Activated CD4-positive, alpha-beta memory T cell treated with anti-CD3 and anti-CD28 coated beads for 36 hours (primary cell): ENCODE measurements at regions not wholly inside any gene's neighbourhood (a gene's known extent, or its start where the extent isn't known, plus 50 kb on each side); places are given as distances from the start of the nearest gene placed in this dataset.

Experiments used
- CTCF ChIA-PET: fragments of 350-600 bp; sonication (Branson Sonifier 250); formaldehyde crosslinking; loops from one replicate; lab custom pipeline; 2021; ENCODE audit warnings: antibody characterized with exemption, inconsistent platforms; lab: Charles Lee
- POLR2A ChIA-PET: fragments of 350-600 bp; sonication (Branson Sonifier 250); formaldehyde crosslinking; loops from one replicate; lab custom pipeline; 2021; ENCODE audit warnings: antibody characterized with exemption; lab: Charles Lee
- DNase-seq: peaks from one replicate; pipeline ENCODE4 v3.0.0-alpha.2; 2020
- H3K27ac Mint-ChIP-seq: one replicate; pipeline ENCODE4 v1.8.0; 2021; ENCODE audit warnings: mixed read lengths
- H3K27me3 Mint-ChIP-seq: one replicate; pipeline ENCODE4 v1.8.0; 2021; ENCODE audit warnings: mixed read lengths
- H3K36me3 Mint-ChIP-seq: one replicate; pipeline ENCODE4 v1.8.0; 2021; ENCODE audit warnings: mixed read lengths
- H3K4me1 Mint-ChIP-seq: one replicate; pipeline ENCODE4 v1.8.0; 2021; ENCODE audit warnings: low read depth, mixed read lengths
- H3K4me3 Mint-ChIP-seq: one replicate; pipeline ENCODE4 v1.8.0; 2021; ENCODE audit warnings: mild to moderate bottlenecking, mixed read lengths
- H3K9me3 Mint-ChIP-seq: one replicate; pipeline ENCODE4 v1.8.0; 2021; ENCODE audit warnings: mixed read lengths
- intact Hi-C: fragments of 100-400 bp; cut with micrococcal nuclease; formaldehyde crosslinking; loops from one replicate; pipeline ENCODE4 v1.15.1; 2023

DNA sequence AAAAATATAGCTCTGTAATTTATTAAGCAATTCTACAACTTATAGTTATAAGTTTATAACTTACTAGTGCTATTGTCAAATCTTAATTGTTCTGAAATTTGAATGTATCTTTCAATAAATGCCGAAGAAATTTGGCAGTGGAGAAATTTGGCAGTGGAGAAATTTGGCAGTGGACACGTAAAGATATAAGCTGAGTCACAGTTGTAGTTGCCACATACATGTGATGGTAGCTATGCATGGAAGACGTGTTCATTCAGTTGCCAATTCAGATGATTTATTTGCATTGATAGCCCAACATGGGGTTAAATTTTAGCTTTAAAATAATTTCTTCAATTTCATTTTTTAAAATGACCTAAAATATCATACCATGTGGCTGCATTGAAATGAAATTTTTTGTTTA is 127.8 kb upstream of the NR4A3 start:
- no peak overlapping the region for H3K27ac Mint-ChIP-seq
- no peaks in the 10 kb centered on the region for H3K4me1 Mint-ChIP-seq
- H3K27me3 Mint-ChIP-seq, result peaks cover 5% of the 10 kb centered on the region
- ChIA-PET CTCF (interaction anchor here (1.0 kb wide), 1 partner anchor 16 kb away, joined by 3 read pairs; no protein-coding TSS in a partner anchor), POLR2A (no interaction called here)
- no peak for DNase-seq
- H3K9me3 Mint-ChIP-seq, result peaks cover 2% of the 10 kb centered on the region
- H3K4me3 Mint-ChIP-seq, result no peak overlapping the region
- no peaks in the 10 kb centered on the region for H3K36me3 Mint-ChIP-seq
- intact Hi-C loops, result no loop called here

- Mint-ChIP-seq H3K27me3 (peaks cover 5% of the 10 kb centered on the region), H3K27ac (no peak overlapping the region), H3K9me3 (peaks cover 2% of the 10 kb centered on the region), H3K36me3 (no peaks in the 10 kb centered on the region), H3K4me1 (no peaks in the 10 kb centered on the region), H3K4me3 (no peak overlapping the region)
- DNase-seq, result no peak
- ChIA-PET CTCF (no interaction called here), POLR2A (no interaction called here)
- intact Hi-C loops, result no loop called here
Measured at GRCh38 chr9:99694393-99694792, 127.3 kb upstream of the NR4A3 start.

GRCh38 chr9:99699396-99699795 is 122.3 kb upstream of the NR4A3 start:
- POLR2A ChIA-PET, result no interaction called here
- no peak overlapping the region for H3K27ac Mint-ChIP-seq
- intact Hi-C loops, result no loop called here
- CTCF ChIA-PET, result no interaction called here
- H3K4me3 Mint-ChIP-seq, result no peak overlapping the region
- H3K4me1 Mint-ChIP-seq, result no peaks in the 10 kb centered on the region
- peaks cover 2% of the 10 kb centered on the region for H3K9me3 Mint-ChIP-seq
- no peaks in the 10 kb centered on the region for H3K36me3 Mint-ChIP-seq
- peaks cover 3% of the 10 kb centered on the region for H3K27me3 Mint-ChIP-seq
- DNase-seq, result no peak

GRCh38 chr9:99712214-99712613 is 109.5 kb upstream of the NR4A3 start:
- no peak for DNase-seq
- intact Hi-C loops, result no loop called here
- H3K27ac Mint-ChIP-seq, result no peak overlapping the region
- no peaks in the 10 kb centered on the region for H3K9me3 Mint-ChIP-seq
- no peak overlapping the region for H3K4me3 Mint-ChIP-seq
- peaks cover 2% of the 10 kb centered on the region for H3K27me3 Mint-ChIP-seq
- no peaks in the 10 kb centered on the region for H3K36me3 Mint-ChIP-seq
- ChIA-PET CTCF (interaction anchor here (0.6 kb wide), 1 partner anchor 613 kb away, joined by 3 read pairs; no protein-coding TSS in a partner anchor), POLR2A (no interaction called here)
- H3K4me1 Mint-ChIP-seq, result no peaks in the 10 kb centered on the region

DNA sequence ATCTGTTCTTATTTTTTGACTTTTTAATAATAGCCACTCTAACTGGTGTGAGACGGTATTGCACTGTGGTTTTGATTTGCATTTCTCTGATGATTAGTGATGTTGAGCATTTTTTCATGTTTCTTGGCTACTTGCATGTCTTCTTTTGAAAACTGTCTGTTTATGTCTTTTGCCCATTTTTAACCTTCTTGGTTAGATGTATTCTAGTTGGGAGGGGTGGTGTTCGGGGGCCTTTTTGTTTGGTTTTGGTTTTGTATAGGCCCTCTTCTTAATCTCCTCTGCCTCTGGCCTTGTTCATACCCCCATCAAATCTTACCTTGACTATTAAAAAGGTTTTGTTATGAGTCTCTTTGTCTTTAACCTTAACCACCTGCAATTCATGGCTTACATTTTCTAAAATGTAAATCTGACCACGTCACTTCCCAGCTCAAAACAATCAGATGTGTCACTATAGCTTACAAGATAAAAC is 107.8 kb upstream of the NR4A3 start:
- intact Hi-C loops, result no loop called here
- no peaks in the 10 kb centered on the region for H3K4me1 Mint-ChIP-seq

GRCh38 chr9:99718631-99719030 is 103.1 kb upstream of the NR4A3 start:
- Mint-ChIP-seq H3K4me1 (peaks cover 24% of the 10 kb centered on the region), H3K4me3 (no peak overlapping the region), H3K9me3 (no peaks in the 10 kb centered on the region), H3K27me3 (no peaks in the 10 kb centered on the region), H3K27ac (no peak overlapping the region), H3K36me3 (no peaks in the 10 kb centered on the region)
- POLR2A ChIA-PET, result no interaction called here
- DNase-seq, result no peak
- CTCF ChIA-PET, result no interaction called here
- intact Hi-C loops, result no loop called here

More for the DNA sequence above, 107.8 kb upstream of the NR4A3 start:
- Mint-ChIP-seq H3K9me3 (no peaks in the 10 kb centered on the region), H3K36me3 (no peaks in the 10 kb centered on the region), H3K4me3 (no peak overlapping the region), H3K27me3 (peaks cover 2% of the 10 kb centered on the region), H3K27ac (no peak overlapping the region)
- ChIA-PET POLR2A (no interaction called here), CTCF (no interaction called here)
- DNase-seq, result no peak

DNA sequence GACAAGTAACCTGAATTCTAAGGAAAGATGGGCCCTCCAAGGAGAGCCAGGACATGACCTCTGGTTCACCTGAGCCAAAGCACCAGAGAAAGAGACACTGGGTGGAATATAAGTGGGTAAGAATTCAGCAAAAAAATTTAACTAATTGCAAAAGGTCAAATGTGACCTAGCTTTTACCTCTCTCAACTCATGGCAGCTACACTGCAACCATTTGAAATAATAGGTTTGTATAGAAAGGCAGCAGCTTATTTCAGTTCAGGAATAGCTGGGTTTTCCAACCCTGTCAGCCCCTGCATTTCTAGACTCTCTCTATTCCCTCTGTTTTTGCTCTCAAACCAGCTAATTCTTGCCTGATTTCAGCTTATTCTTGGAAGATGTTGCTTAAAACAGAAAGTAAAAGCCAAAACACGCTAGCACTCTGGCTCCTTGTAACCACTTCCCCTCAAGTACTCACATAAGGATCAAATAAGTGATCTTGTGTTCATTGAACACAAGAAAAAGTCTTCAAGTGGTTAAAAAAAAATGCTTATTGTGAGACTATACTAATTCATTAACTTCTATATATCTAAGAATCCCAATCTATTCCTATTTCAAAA is 101.1 kb upstream of the NR4A3 start:
- H3K4me1 Mint-ChIP-seq, result peaks cover 24% of the 10 kb centered on the region
- no peaks in the 10 kb centered on the region for H3K9me3 Mint-ChIP-seq
- intact Hi-C loops, result no loop called here
- peak overlapping the region; percentile 43 for H3K4me3 Mint-ChIP-seq
- no peak for DNase-seq
- peak overlapping the region; percentile 72 for H3K27ac Mint-ChIP-seq
- ChIA-PET CTCF (no interaction called here), POLR2A (no interaction called here)
- no peaks in the 10 kb centered on the region for H3K36me3 Mint-ChIP-seq
- H3K27me3 Mint-ChIP-seq, result no peaks in the 10 kb centered on the region

DNA sequence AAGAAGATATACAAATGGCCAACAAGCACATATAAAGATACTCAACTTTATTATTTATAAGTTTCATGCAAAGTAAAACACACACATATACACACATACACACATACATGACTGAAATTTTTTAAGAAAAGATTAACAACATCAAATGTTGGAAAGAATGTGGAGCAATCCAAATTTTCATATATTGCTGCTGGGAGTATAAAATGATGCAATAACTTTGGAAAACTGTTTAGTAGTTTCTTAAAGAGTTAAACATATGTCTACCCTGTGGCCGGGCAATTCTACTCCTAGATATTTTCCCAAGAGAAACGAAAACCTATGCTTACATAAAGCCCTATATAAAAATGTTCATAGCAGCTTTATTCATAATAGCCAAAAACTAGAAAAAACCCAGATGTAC is 99.8 kb upstream of the NR4A3 start:
- no peak overlapping the region for H3K4me3 Mint-ChIP-seq
- peaks cover 24% of the 10 kb centered on the region for H3K4me1 Mint-ChIP-seq
- no peaks in the 10 kb centered on the region for H3K27me3 Mint-ChIP-seq
- DNase-seq, result no peak
- H3K36me3 Mint-ChIP-seq, result no peaks in the 10 kb centered on the region
- no peaks in the 10 kb centered on the region for H3K9me3 Mint-ChIP-seq
- intact Hi-C loops, result no loop called here
- CTCF ChIA-PET, result no interaction called here
- H3K27ac Mint-ChIP-seq, result no peak overlapping the region
- POLR2A ChIA-PET, result no interaction called here

- intact Hi-C loops, result no loop called here
- no peaks in the 10 kb centered on the region for H3K27me3 Mint-ChIP-seq
- no peaks in the 10 kb centered on the region for H3K9me3 Mint-ChIP-seq
- ChIA-PET CTCF (interaction anchor here (0.7 kb wide), 1 partner anchor 538 kb away, joined by 3 read pairs; no protein-coding TSS in a partner anchor), POLR2A (no interaction called here)
- peaks cover 24% of the 10 kb centered on the region for H3K4me1 Mint-ChIP-seq
- H3K36me3 Mint-ChIP-seq, result no peaks in the 10 kb centered on the region
- no peak overlapping the region for H3K27ac Mint-ChIP-seq
- H3K4me3 Mint-ChIP-seq, result no peak overlapping the region
- no peak for DNase-seq
Measured at GRCh38 chr9:99722877-99723276, 98.8 kb upstream of the NR4A3 start.

- H3K4me3 Mint-ChIP-seq, result no peak overlapping the region
- H3K27ac Mint-ChIP-seq, result no peak overlapping the region
- DNase-seq, result no peak
- no peaks in the 10 kb centered on the region for H3K9me3 Mint-ChIP-seq
- ChIA-PET CTCF (no interaction called here), POLR2A (no interaction called here)
- H3K4me1 Mint-ChIP-seq, result peaks cover 20% of the 10 kb centered on the region
- no peaks in the 10 kb centered on the region for H3K36me3 Mint-ChIP-seq
- H3K27me3 Mint-ChIP-seq, result no peaks in the 10 kb centered on the region
- intact Hi-C loops, result no loop called here
Measured at GRCh38 chr9:99724640-99725039, 97.0 kb upstream of the NR4A3 start.

- ChIA-PET POLR2A (no interaction called here), CTCF (no interaction called here)
- Mint-ChIP-seq H3K36me3 (no peaks in the 10 kb centered on the region), H3K4me1 (peaks cover 8% of the 10 kb centered on the region), H3K9me3 (no peaks in the 10 kb centered on the region), H3K27me3 (no peaks in the 10 kb centered on the region), H3K4me3 (no peak overlapping the region), H3K27ac (no peak overlapping the region)
- intact Hi-C loops, result no loop called here
- no peak for DNase-seq
Measured at GRCh38 chr9:99725852-99726251, 95.8 kb upstream of the NR4A3 start.

DNA sequence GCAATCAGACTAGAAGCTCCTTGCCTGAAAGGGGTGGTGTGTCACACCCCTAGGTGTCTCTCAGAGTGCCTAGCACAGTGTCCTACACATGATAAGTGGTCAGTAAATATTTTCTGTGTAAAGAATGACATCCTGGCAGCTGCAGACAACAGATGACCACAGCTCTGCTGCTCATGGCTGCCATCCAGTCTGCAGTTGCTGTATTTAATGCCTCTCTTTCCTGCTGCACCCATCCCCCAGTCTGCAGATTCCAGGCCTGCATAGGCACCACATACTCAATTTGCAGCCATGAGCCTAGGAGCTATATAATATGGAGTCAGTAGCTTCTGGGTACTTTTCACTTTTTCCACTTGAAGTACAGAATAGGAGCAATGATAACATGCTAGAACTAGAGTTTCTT is 94.9 kb upstream of the NR4A3 start:
- H3K36me3 Mint-ChIP-seq, result no peaks in the 10 kb centered on the region
- H3K9me3 Mint-ChIP-seq, result no peaks in the 10 kb centered on the region
- POLR2A ChIA-PET, result no interaction called here
- H3K27ac Mint-ChIP-seq, result no peak overlapping the region
- intact Hi-C loops, result no loop called here
- H3K27me3 Mint-ChIP-seq, result peaks cover 2% of the 10 kb centered on the region
- peaks cover 5% of the 10 kb centered on the region for H3K4me1 Mint-ChIP-seq
- CTCF ChIA-PET, result no interaction called here
- no peak overlapping the region for H3K4me3 Mint-ChIP-seq
- DNase-seq, result no peak

- no peaks in the 10 kb centered on the region for H3K36me3 Mint-ChIP-seq
- ChIA-PET CTCF (no interaction called here), POLR2A (no interaction called here)
- no peak for DNase-seq
- no peaks in the 10 kb centered on the region for H3K4me1 Mint-ChIP-seq
- H3K27ac Mint-ChIP-seq, result no peak overlapping the region
- peaks cover 8% of the 10 kb centered on the region for H3K27me3 Mint-ChIP-seq
- H3K9me3 Mint-ChIP-seq, result no peaks in the 10 kb centered on the region
- intact Hi-C loops, result no loop called here
- no peak overlapping the region for H3K4me3 Mint-ChIP-seq
Measured at GRCh38 chr9:99730062-99730461, 91.6 kb upstream of the NR4A3 start.
